H7 (cell line): ENCODE measurements at regions not wholly inside any gene's neighbourhood (a gene's known extent, or its start where the extent isn't known, plus 50 kb on each side); places are given as distances from the start of the nearest gene placed in this dataset.

Experiments used
- DNase-seq: peaks from one replicate; pipeline ENCODE4 v3.0.0; 2012
- H3K27me3 ChIP-seq: 2 replicates; pipeline ENCODE4 v1.6.0; 2011; ENCODE audit warnings: mild to moderate bottlenecking, low read length; ENCODE audit not compliant: control insufficient read depth, insufficient read depth
- H3K36me3 ChIP-seq: replicated peaks from 2 replicates; pipeline ENCODE4 v1.5.1; 2011; ENCODE audit warnings: low read length; ENCODE audit not compliant: control insufficient read depth, insufficient read depth
- H3K4me3 ChIP-seq: 2 replicates; pipeline ENCODE4 v1.5.1; 2011; ENCODE audit warnings: low read depth, mild to moderate bottlenecking, control low read depth, low read length, moderate library complexity; ENCODE audit not compliant: insufficient read depth

GRCh38 chr3:25151281-25151902 is 276.7 kb upstream of the RARB start:
- H3K4me3 ChIP-seq = no peak overlapping the region
- H3K36me3 ChIP-seq = no peaks in the 10 kb centered on the region
- no peak for DNase-seq
- no peaks in the 10 kb centered on the region for H3K27me3 ChIP-seq

- H3K4me3 ChIP-seq = no peak overlapping the region
- no peak for DNase-seq
- H3K36me3 ChIP-seq = no peaks in the 10 kb centered on the region
- no peaks in the 10 kb centered on the region for H3K27me3 ChIP-seq
These were observed 276.2 kb upstream of the RARB start for GRCh38 chr3:25151903-25152295.

GRCh38 chr3:25153136-25153535 is 274.9 kb upstream of the RARB start:
- Histone ChIP-seq H3K4me3 (no peak overlapping the region), H3K36me3 (no peaks in the 10 kb centered on the region), H3K27me3 (no peaks in the 10 kb centered on the region)
- no peak for DNase-seq

- Histone ChIP-seq H3K36me3 (no peaks in the 10 kb centered on the region), H3K27me3 (no peaks in the 10 kb centered on the region), H3K4me3 (no peak overlapping the region)
- DNase-seq = no peak
These were observed 274.5 kb upstream of the RARB start for GRCh38 chr3:25153561-25153960.

GRCh38 chr3:25155652-25156471 is 272.2 kb upstream of the RARB start:
- no peak overlapping the region for H3K4me3 ChIP-seq
- H3K36me3 ChIP-seq = no peaks in the 10 kb centered on the region
- peak; percentile 49 for DNase-seq
- no peaks in the 10 kb centered on the region for H3K27me3 ChIP-seq

- H3K36me3 ChIP-seq = no peaks in the 10 kb centered on the region
- no peak overlapping the region for H3K4me3 ChIP-seq
- no peak for DNase-seq
- no peaks in the 10 kb centered on the region for H3K27me3 ChIP-seq
These were observed 271.4 kb upstream of the RARB start for GRCh38 chr3:25156626-25157025.

- H3K36me3 ChIP-seq = no peaks in the 10 kb centered on the region
- DNase-seq = no peak
- H3K27me3 ChIP-seq = no peaks in the 10 kb centered on the region
- H3K4me3 ChIP-seq = no peak overlapping the region
These were observed 262.8 kb upstream of the RARB start for GRCh38 chr3:25165306-25165705.

GRCh38 chr3:25166016-25166415 is 262.0 kb upstream of the RARB start:
- H3K36me3 ChIP-seq = no peaks in the 10 kb centered on the region
- DNase-seq = no peak
- H3K27me3 ChIP-seq = no peaks in the 10 kb centered on the region
- H3K4me3 ChIP-seq = no peak overlapping the region

GRCh38 chr3:25169151-25169550 is 258.9 kb upstream of the RARB start:
- H3K27me3 ChIP-seq = no peaks in the 10 kb centered on the region
- no peak overlapping the region for H3K4me3 ChIP-seq

GRCh38 chr3:25170021-25170420 is 258.0 kb upstream of the RARB start:
- no peak overlapping the region for H3K4me3 ChIP-seq
- no peaks in the 10 kb centered on the region for H3K27me3 ChIP-seq
- DNase-seq = no peak
- no peaks in the 10 kb centered on the region for H3K36me3 ChIP-seq

More at GRCh38 chr3:25169151-25169550, 258.9 kb upstream of the RARB start:
- no peaks in the 10 kb centered on the region for H3K36me3 ChIP-seq
- DNase-seq = no peak

GRCh38 chr3:25171118-25171807 is 256.8 kb upstream of the RARB start:
- no peaks in the 10 kb centered on the region for H3K36me3 ChIP-seq
- H3K27me3 ChIP-seq = no peaks in the 10 kb centered on the region
- no peak for DNase-seq
- H3K4me3 ChIP-seq = no peak overlapping the region

- Histone ChIP-seq H3K27me3 (no peaks in the 10 kb centered on the region), H3K36me3 (no peaks in the 10 kb centered on the region), H3K4me3 (no peak overlapping the region)
- no peak for DNase-seq
These were observed 256.2 kb upstream of the RARB start for GRCh38 chr3:25171897-25172296.

GRCh38 chr3:25173606-25174005 is 254.5 kb upstream of the RARB start:
- no peaks in the 10 kb centered on the region for H3K36me3 ChIP-seq
- H3K4me3 ChIP-seq = no peak overlapping the region
- DNase-seq = no peak

GRCh38 chr3:25174251-25174650 is 253.8 kb upstream of the RARB start:
- no peak overlapping the region for H3K4me3 ChIP-seq
- no peak for DNase-seq

More at GRCh38 chr3:25173606-25174005, 254.5 kb upstream of the RARB start:
- H3K27me3 ChIP-seq = no peaks in the 10 kb centered on the region

GRCh38 chr3:25177041-25177440 is 251.0 kb upstream of the RARB start:
- H3K4me3 ChIP-seq = no peak overlapping the region
- no peak for DNase-seq

More at GRCh38 chr3:25174251-25174650, 253.8 kb upstream of the RARB start:
- Histone ChIP-seq H3K36me3 (no peaks in the 10 kb centered on the region), H3K27me3 (no peaks in the 10 kb centered on the region)

More at GRCh38 chr3:25177041-25177440, 251.0 kb upstream of the RARB start:
- no peaks in the 10 kb centered on the region for H3K36me3 ChIP-seq
- no peaks in the 10 kb centered on the region for H3K27me3 ChIP-seq
